GM23338 (cell line): ENCODE measurements at regions not wholly inside any gene's neighbourhood (a gene's known extent, or its start where the extent isn't known, plus 50 kb on each side); places are given as distances from the start of the nearest gene placed in this dataset.

Experiments used
- ATAC-seq: fragments of 200-7000 bp; cut with Tn5 transposase; 3 replicates; pipeline ENCODE4 v1.9.1; 2020
- DNase-seq: peaks from one replicate; pipeline ENCODE4 v3.0.0-alpha.2; 2015; ENCODE audit warnings: low spot score
- H2AFZ ChIP-seq: fragments of 200-600 bp; sonication (generic); 2 replicates; pipeline ENCODE4 v1.8.0; 2016; ENCODE audit warnings: antibody characterized with exemption, mild to moderate bottlenecking, moderate library complexity
- H3F3A ChIP-seq: fragments of 200-600 bp; sonication (generic); replicated peaks from 2 replicates; pipeline ENCODE4 v1.8.0; 2017; ENCODE audit warnings: antibody characterized with exemption, mixed run types, low read depth
- H3K27ac ChIP-seq: fragments of 200-600 bp; sonication (generic); 2 replicates; pipeline ENCODE4 v1.6.1; 2016; ENCODE audit warnings: low read depth
- H3K27me3 ChIP-seq: fragments of 200-600 bp; sonication (generic); 2 replicates; pipeline ENCODE4 v1.8.0; 2016; ENCODE audit warnings: mild to moderate bottlenecking, mixed run types, moderate library complexity; ENCODE audit not compliant: insufficient read depth
- H3K36me3 ChIP-seq: fragments of 200-600 bp; sonication (generic); 2 replicates; pipeline ENCODE4 v1.8.0; 2016; ENCODE audit warnings: mild to moderate bottlenecking; ENCODE audit not compliant: insufficient read depth
- H3K4me1 ChIP-seq: fragments of 200-600 bp; sonication (generic); 2 replicates; pipeline ENCODE4 v1.8.0; 2016; ENCODE audit warnings: mild to moderate bottlenecking, moderate library complexity; ENCODE audit not compliant: insufficient read depth
- H3K4me2 ChIP-seq: fragments of 200-600 bp; sonication (generic); 2 replicates; pipeline ENCODE4 v1.7.1; 2017; ENCODE audit warnings: mixed run types
- H3K4me3 ChIP-seq: fragments of 200-600 bp; sonication (generic); 2 replicates; pipeline ENCODE4 v1.6.1; 2016; ENCODE audit warnings: mixed run types
- H3K79me2 ChIP-seq: fragments of 200-600 bp; sonication (generic); replicated peaks from 2 replicates; pipeline ENCODE4 v1.8.0; 2017; ENCODE audit warnings: mild to moderate bottlenecking; ENCODE audit not compliant: insufficient read depth
- H3K9me2 ChIP-seq: fragments of 200-600 bp; sonication (generic); 2 replicates; pipeline ENCODE4 v1.8.0; 2017; ENCODE audit not compliant: insufficient read depth
- H4K20me1 ChIP-seq: fragments of 200-600 bp; sonication (generic); replicated peaks from 2 replicates; pipeline ENCODE4 v1.8.0; 2017; ENCODE audit warnings: mild to moderate bottlenecking; ENCODE audit not compliant: insufficient read depth
- H3K27ac Mint-ChIP-seq: 2 replicates; pipeline ENCODE4 v1.8.0; 2020; ENCODE audit warnings: inconsistent platforms, mild to moderate bottlenecking, moderate library complexity, mixed read lengths
- H3K27me3 Mint-ChIP-seq: 3 replicates; pipeline ENCODE4 v1.8.0; 2022; ENCODE audit warnings: low read depth, mild to moderate bottlenecking, moderate library complexity, mixed read lengths, inconsistent platforms; ENCODE audit not compliant: insufficient read depth, poor library complexity
- H3K36me3 Mint-ChIP-seq: 3 replicates; pipeline ENCODE4 v1.8.0; 2021; ENCODE audit warnings: low read depth, mild to moderate bottlenecking, inconsistent platforms, moderate library complexity, mixed read lengths
- H3K4me1 Mint-ChIP-seq: 3 replicates; pipeline ENCODE4 v1.8.0; 2020; ENCODE audit warnings: mild to moderate bottlenecking, inconsistent platforms, mixed read lengths
- H3K4me3 Mint-ChIP-seq: 3 replicates; pipeline ENCODE4 v1.8.0; 2021; ENCODE audit warnings: moderate library complexity, mild to moderate bottlenecking, inconsistent platforms, mixed read lengths
- H3K9me3 Mint-ChIP-seq: 3 replicates; pipeline ENCODE4 v1.8.0; 2020; ENCODE audit warnings: moderate library complexity, mild to moderate bottlenecking, inconsistent platforms, mixed read lengths
- CREB1 ChIP-seq: fragments of 250-450 bp; sonication (Bioruptor Pico); IDR thresholded peaks from 2 replicates; pipeline ENCODE4 v1.5.0; 2020; ENCODE audit warnings: low read depth, mild to moderate bottlenecking, moderate library complexity
- EZH2 ChIP-seq: fragments of 200-600 bp; sonication (generic); IDR thresholded peaks from one replicate; pipeline ENCODE4 v1.8.0; 2017; ENCODE audit warnings: antibody characterized with exemption, mild to moderate bottlenecking, low read depth; ENCODE audit not compliant: unreplicated experiment
- EZH2phosphoT487 ChIP-seq: fragments of 200-600 bp; sonication (generic); IDR thresholded peaks from one replicate; pipeline ENCODE4 v1.8.1; 2018; ENCODE audit warnings: antibody characterized with exemption; ENCODE audit not compliant: unreplicated experiment
- JUNB ChIP-seq: IDR thresholded peaks from one replicate; pipeline ENCODE4 v1.6.1; 2016; ENCODE audit warnings: antibody characterized with exemption; ENCODE audit not compliant: unreplicated experiment
- NANOG ChIP-seq: IDR thresholded peaks from 2 replicates; pipeline ENCODE4 v1.6.1; 2016; ENCODE audit warnings: antibody characterized with exemption, borderline replicate concordance
- POLR2AphosphoS5 ChIP-seq: IDR thresholded peaks from 2 replicates; pipeline ENCODE4 v1.6.1; 2016; ENCODE audit warnings: antibody characterized with exemption, low read depth
- STAT1 ChIP-seq: IDR thresholded peaks from one replicate; pipeline ENCODE4 v1.6.1; 2016; ENCODE audit warnings: antibody characterized with exemption; ENCODE audit not compliant: unreplicated experiment
- ZNF114 ChIP-seq: fragments of 250-450 bp; sonication (Bioruptor Pico); IDR thresholded peaks from 2 replicates; pipeline ENCODE4 v1.5.0; 2020; ENCODE audit warnings: mild to moderate bottlenecking, moderate library complexity
- ZNF331 ChIP-seq: fragments of 250-450 bp; sonication (Bioruptor Pico); IDR thresholded peaks from 2 replicates; pipeline ENCODE4 v1.5.0; 2020; ENCODE audit warnings: low read depth, mild to moderate bottlenecking, moderate library complexity
- TF ChIP-seq, protein P1 (sequence below), 2 experiments: fragments of 200-600 bp in 1 of 2; sonication (generic) in 1 of 2; conservative IDR thresholded peaks; 2 replicates each; pipeline versions ENCODE4 v1.5.1 to v1.6.1; 2016 to 2017; ENCODE audit warnings: antibody characterized with exemption in 2 of 2, low read depth in 2 of 2, mild to moderate bottlenecking in 2 of 2, moderate library complexity in 1 of 2
- TF ChIP-seq, protein P2 (sequence below): IDR thresholded peaks from 2 replicates; pipeline ENCODE4 v1.6.1; 2016; ENCODE audit warnings: antibody characterized with exemption
- TF ChIP-seq, protein P3 (sequence below): IDR thresholded peaks from one replicate; pipeline ENCODE4 v1.6.1; 2018; ENCODE audit warnings: antibody characterized with exemption; ENCODE audit not compliant: unreplicated experiment
- TF ChIP-seq, protein P4 (sequence below): fragments of 250-450 bp; sonication (Bioruptor Pico); IDR thresholded peaks from 2 replicates; pipeline ENCODE4 v1.5.0; 2020; ENCODE audit warnings: mild to moderate bottlenecking, moderate library complexity

DNA sequence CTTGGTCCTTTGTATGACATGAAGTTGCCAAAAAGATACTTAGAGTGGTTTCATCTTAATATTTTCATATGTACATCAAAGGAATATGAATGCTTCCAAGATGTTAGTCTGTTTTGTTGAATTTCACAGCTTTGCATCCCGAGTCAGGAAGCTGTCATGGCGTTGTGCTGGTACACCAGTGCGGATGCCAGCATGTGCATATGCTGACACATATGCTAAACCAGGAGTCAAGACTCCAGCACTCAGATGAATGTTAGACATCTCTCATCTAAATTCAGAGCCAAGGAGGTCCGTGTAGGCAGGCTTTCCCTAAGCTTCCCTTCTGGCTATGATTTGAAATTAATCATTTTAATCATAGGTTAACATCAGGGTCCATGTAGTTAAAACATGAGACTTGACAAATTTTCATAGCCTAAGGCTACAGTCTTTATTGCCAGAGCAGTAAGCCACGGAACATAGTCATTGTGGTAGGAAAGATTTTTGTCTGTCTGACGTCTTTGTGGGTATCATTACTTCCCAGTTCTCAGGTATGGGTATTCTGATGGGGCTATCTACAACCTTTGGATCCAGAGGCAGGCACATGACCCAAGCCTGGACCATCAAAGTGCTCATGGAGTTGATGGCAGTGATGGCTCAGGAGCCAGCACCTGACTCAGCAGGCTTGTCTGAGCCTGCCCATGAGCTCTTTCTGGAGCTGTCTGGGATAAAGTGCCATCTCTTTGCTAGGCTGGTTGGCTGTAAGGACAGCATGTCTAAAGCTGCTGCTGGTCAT, 246.1 kb downstream of the KCNRG start:
- H3K4me1 Mint-ChIP-seq, result no peaks in the 10 kb centered on the region; the same call in 2 of the 3 replicates
- H3K9me3 Mint-ChIP-seq, result no peaks in the 10 kb centered on the region
- H2AFZ ChIP-seq, result no peak overlapping the region
- H3K27ac Mint-ChIP-seq, result no peak overlapping the region
- ATAC-seq, result no peak
- TF ChIP-seq ZNF114 (CRISPR knock-in tag) (no peak), STAT1 (no peak), EZH2 (no peak), JUNB (no peak), CREB1 (CRISPR knock-in tag) (no peak), POLR2AphosphoS5 (no peak), EZH2phosphoT487 (no peak), ZNF331 (CRISPR knock-in tag) (no peak), NANOG (no peak)
- TF ChIP-seq, protein P1, sequence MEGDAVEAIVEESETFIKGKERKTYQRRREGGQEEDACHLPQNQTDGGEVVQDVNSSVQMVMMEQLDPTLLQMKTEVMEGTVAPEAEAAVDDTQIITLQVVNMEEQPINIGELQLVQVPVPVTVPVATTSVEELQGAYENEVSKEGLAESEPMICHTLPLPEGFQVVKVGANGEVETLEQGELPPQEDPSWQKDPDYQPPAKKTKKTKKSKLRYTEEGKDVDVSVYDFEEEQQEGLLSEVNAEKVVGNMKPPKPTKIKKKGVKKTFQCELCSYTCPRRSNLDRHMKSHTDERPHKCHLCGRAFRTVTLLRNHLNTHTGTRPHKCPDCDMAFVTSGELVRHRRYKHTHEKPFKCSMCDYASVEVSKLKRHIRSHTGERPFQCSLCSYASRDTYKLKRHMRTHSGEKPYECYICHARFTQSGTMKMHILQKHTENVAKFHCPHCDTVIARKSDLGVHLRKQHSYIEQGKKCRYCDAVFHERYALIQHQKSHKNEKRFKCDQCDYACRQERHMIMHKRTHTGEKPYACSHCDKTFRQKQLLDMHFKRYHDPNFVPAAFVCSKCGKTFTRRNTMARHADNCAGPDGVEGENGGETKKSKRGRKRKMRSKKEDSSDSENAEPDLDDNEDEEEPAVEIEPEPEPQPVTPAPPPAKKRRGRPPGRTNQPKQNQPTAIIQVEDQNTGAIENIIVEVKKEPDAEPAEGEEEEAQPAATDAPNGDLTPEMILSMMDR (conservative IDR thresholded peaks at IDR 0.05; ENCODE audit: low read depth in 2 of 2), result no peak
- TF ChIP-seq, protein P2, sequence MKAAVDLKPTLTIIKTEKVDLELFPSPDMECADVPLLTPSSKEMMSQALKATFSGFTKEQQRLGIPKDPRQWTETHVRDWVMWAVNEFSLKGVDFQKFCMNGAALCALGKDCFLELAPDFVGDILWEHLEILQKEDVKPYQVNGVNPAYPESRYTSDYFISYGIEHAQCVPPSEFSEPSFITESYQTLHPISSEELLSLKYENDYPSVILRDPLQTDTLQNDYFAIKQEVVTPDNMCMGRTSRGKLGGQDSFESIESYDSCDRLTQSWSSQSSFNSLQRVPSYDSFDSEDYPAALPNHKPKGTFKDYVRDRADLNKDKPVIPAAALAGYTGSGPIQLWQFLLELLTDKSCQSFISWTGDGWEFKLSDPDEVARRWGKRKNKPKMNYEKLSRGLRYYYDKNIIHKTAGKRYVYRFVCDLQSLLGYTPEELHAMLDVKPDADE, result no peak
- TF ChIP-seq, protein P3, sequence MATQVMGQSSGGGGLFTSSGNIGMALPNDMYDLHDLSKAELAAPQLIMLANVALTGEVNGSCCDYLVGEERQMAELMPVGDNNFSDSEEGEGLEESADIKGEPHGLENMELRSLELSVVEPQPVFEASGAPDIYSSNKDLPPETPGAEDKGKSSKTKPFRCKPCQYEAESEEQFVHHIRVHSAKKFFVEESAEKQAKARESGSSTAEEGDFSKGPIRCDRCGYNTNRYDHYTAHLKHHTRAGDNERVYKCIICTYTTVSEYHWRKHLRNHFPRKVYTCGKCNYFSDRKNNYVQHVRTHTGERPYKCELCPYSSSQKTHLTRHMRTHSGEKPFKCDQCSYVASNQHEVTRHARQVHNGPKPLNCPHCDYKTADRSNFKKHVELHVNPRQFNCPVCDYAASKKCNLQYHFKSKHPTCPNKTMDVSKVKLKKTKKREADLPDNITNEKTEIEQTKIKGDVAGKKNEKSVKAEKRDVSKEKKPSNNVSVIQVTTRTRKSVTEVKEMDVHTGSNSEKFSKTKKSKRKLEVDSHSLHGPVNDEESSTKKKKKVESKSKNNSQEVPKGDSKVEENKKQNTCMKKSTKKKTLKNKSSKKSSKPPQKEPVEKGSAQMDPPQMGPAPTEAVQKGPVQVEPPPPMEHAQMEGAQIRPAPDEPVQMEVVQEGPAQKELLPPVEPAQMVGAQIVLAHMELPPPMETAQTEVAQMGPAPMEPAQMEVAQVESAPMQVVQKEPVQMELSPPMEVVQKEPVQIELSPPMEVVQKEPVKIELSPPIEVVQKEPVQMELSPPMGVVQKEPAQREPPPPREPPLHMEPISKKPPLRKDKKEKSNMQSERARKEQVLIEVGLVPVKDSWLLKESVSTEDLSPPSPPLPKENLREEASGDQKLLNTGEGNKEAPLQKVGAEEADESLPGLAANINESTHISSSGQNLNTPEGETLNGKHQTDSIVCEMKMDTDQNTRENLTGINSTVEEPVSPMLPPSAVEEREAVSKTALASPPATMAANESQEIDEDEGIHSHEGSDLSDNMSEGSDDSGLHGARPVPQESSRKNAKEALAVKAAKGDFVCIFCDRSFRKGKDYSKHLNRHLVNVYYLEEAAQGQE, result no peak
- TF ChIP-seq, protein P4, sequence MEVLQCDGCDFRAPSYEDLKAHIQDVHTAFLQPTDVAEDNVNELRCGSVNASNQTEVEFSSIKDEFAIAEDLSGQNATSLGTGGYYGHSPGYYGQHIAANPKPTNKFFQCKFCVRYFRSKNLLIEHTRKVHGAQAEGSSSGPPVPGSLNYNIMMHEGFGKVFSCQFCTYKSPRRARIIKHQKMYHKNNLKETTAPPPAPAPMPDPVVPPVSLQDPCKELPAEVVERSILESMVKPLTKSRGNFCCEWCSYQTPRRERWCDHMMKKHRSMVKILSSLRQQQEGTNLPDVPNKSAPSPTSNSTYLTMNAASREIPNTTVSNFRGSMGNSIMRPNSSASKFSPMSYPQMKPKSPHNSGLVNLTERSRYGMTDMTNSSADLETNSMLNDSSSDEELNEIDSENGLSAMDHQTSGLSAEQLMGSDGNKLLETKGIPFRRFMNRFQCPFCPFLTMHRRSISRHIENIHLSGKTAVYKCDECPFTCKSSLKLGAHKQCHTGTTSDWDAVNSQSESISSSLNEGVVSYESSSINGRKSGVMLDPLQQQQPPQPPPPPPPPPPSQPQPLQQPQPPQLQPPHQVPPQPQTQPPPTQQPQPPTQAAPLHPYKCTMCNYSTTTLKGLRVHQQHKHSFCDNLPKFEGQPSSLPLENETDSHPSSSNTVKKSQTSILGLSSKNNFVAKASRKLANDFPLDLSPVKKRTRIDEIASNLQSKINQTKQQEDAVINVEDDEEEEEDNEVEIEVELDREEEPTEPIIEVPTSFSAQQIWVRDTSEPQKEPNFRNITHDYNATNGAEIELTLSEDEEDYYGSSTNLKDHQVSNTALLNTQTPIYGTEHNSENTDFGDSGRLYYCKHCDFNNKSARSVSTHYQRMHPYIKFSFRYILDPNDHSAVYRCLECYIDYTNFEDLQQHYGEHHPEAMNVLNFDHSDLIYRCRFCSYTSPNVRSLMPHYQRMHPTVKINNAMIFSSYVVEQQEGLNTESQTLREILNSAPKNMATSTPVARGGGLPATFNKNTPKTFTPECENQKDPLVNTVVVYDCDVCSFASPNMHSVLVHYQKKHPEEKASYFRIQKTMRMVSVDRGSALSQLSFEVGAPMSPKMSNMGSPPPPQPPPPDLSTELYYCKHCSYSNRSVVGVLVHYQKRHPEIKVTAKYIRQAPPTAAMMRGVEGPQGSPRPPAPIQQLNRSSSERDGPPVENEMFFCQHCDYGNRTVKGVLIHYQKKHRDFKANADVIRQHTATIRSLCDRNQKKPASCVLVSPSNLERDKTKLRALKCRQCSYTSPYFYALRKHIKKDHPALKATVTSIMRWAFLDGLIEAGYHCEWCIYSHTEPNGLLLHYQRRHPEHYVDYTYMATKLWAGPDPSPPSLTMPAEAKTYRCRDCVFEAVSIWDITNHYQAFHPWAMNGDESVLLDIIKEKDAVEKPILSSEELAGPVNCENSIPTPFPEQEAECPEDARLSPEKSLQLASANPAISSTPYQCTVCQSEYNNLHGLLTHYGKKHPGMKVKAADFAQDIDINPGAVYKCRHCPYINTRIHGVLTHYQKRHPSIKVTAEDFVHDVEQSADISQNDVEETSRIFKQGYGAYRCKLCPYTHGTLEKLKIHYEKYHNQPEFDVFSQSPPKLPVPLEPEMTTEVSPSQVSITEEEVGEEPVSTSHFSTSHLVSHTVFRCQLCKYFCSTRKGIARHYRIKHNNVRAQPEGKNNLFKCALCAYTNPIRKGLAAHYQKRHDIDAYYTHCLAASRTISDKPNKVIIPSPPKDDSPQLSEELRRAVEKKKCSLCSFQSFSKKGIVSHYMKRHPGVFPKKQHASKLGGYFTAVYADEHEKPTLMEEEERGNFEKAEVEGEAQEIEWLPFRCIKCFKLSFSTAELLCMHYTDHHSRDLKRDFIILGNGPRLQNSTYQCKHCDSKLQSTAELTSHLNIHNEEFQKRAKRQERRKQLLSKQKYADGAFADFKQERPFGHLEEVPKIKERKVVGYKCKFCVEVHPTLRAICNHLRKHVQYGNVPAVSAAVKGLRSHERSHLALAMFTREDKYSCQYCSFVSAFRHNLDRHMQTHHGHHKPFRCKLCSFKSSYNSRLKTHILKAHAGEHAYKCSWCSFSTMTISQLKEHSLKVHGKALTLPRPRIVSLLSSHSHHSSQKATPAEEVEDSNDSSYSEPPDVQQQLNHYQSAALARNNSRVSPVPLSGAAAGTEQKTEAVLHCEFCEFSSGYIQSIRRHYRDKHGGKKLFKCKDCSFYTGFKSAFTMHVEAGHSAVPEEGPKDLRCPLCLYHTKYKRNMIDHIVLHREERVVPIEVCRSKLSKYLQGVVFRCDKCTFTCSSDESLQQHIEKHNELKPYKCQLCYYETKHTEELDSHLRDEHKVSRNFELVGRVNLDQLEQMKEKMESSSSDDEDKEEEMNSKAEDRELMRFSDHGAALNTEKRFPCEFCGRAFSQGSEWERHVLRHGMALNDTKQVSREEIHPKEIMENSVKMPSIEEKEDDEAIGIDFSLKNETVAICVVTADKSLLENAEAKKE, result no peak
- DNase-seq, result no peak
- H3K27ac ChIP-seq, result no peak overlapping the region
- H3K9me2 ChIP-seq, result no peaks in the 10 kb centered on the region
- H4K20me1 ChIP-seq, result no peaks in the 10 kb centered on the region
- H3K4me3 ChIP-seq, result no peak overlapping the region
- H3K36me3 ChIP-seq, result no peaks in the 10 kb centered on the region
- no peaks in the 10 kb centered on the region for H3K79me2 ChIP-seq
- H3F3A ChIP-seq, result no peaks in the 10 kb centered on the region
- no peak overlapping the region for H3K4me3 Mint-ChIP-seq
- H3K27me3 ChIP-seq, result no peaks in the 10 kb centered on the region
- H3K4me2 ChIP-seq, result no peak overlapping the region
- no peaks in the 10 kb centered on the region for H3K4me1 ChIP-seq
- H3K36me3 Mint-ChIP-seq, result no peaks in the 10 kb centered on the region
- H3K27me3 Mint-ChIP-seq, result no peaks in the 10 kb centered on the region
